IPS-18c (cell line): ENCODE measurements at regions not wholly inside any gene's neighbourhood (a gene's known extent, or its start where the extent isn't known, plus 50 kb on each side); places are given as distances from the start of the nearest gene placed in this dataset.

Experiments
- H3K4me3 ChIP-seq: 2 replicates; pipeline ENCODE4 v1.7.0; 2013; ENCODE audit warnings: low read depth, mild to moderate bottlenecking, low read length, moderate library complexity; ENCODE audit not compliant: insufficient read depth
- H3K9me3 ChIP-seq: one replicate; pipeline ENCODE4 v1.6.1; 2013; ENCODE audit warnings: mild to moderate bottlenecking, low read length, moderate library complexity; ENCODE audit not compliant: control insufficient read depth, insufficient read depth

- H3K4me3 ChIP-seq: no peak overlapping the region
- H3K9me3 ChIP-seq: no peaks in the 10 kb centered on the region
Observed at GRCh38 chr22:49594078-49594477, 233.6 kb downstream of the BRD1 start.

GRCh38 chr22:49593509-49593908 lies 234.2 kb downstream of the BRD1 start:
- no peaks in the 10 kb centered on the region for H3K9me3 ChIP-seq
- no peak overlapping the region for H3K4me3 ChIP-seq

DNA sequence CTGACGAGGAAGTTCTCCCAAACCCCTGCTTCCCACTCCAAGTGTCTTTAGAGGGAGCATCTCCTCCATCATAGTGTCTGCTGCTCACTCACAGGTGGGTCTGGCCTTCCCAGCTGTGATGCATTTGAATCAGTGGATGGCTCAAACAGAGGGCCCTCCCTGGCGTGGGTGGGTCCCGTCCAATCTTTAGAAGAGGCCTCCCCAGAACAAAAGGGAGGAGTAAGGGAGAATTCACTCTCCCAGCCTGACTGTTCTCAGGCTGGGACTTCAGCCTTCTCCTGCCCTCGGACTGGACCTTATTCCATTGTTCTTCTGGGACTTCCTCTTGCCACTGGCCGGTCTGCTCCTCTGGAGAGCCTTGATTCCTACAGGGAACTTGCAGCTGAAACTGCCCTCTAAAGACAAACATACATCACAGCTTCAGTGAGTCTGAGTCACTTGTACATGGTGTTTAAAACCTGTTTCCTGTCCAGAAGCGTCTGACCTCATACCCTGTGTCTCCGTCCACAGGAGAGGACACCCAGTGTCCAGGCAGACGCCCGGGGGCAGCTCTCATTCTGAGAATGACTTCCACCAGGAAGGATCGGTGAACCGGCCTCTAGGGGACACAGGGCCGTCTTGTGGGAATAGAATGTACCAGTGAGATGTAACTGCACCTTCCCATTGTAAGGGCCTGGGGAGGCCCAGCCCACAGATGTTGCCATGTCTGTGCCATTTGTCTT lies 234.7 kb downstream of the BRD1 start:
- no peaks in the 10 kb centered on the region for H3K9me3 ChIP-seq
- no peak overlapping the region for H3K4me3 ChIP-seq

GRCh38 chr22:49590851-49591445 lies 236.7 kb downstream of the BRD1 start:
- no peaks in the 10 kb centered on the region for H3K9me3 ChIP-seq
- H3K4me3 ChIP-seq: no peak overlapping the region

GRCh38 chr22:49590381-49590780 lies 237.3 kb downstream of the BRD1 start:
- Histone ChIP-seq H3K9me3 (no peaks in the 10 kb centered on the region), H3K4me3 (no peak overlapping the region)

GRCh38 chr22:49589811-49590210 lies 237.9 kb downstream of the BRD1 start:
- H3K4me3 ChIP-seq: no peak overlapping the region
- no peaks in the 10 kb centered on the region for H3K9me3 ChIP-seq

- no peaks in the 10 kb centered on the region for H3K9me3 ChIP-seq
- no peak overlapping the region for H3K4me3 ChIP-seq
Observed at GRCh38 chr22:49589301-49589700, 238.4 kb downstream of the BRD1 start.

- Histone ChIP-seq H3K4me3 (no peak overlapping the region), H3K9me3 (no peaks in the 10 kb centered on the region)
Observed at GRCh38 chr22:49588739-49589138, 238.9 kb downstream of the BRD1 start.

GRCh38 chr22:49587987-49588386 lies 239.7 kb downstream of the BRD1 start:
- Histone ChIP-seq H3K9me3 (no peaks in the 10 kb centered on the region), H3K4me3 (no peak overlapping the region)

DNA sequence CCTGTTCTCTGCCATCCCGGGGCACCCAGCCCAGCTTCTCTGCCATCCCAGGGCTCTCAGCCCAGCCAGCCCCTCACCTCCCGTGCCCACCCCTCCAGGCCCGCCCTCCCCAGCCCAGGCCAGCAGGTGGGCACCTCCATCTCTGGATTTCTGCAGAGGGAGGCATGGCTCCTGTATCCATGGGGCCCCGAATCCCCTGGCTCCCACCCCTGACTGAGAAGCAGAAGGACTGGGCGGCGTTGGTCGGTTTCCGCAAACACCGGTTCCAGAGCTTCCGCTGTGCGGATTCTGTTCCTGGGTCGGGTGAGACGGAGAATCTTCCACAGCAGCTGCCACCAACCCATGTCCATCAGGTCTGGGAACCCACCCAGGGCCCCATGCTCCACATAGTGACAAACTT lies 240.3 kb downstream of the BRD1 start:
- Histone ChIP-seq H3K4me3 (no peak overlapping the region), H3K9me3 (no peaks in the 10 kb centered on the region)

DNA sequence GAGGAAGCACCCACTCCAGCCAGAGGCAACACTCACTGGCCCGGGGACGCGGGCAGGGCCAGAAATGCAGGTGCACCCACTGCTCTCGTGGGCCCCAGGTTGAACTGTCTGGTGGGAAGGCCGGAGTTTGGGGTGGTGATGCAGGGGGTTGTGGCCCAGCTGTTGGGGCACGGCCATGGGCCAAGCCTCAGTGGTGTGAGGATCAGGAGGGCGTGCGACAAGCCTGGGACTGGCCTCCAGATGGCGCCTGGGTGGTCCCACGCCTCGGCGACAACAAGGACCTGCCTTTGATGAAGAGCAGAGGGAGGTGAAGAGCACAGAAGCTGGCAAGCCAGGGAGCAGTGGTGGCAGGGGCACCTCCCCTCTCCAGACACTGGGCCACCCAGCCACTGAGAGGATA lies 240.8 kb downstream of the BRD1 start:
- Histone ChIP-seq H3K9me3 (no peaks in the 10 kb centered on the region), H3K4me3 (no peak overlapping the region)

GRCh38 chr22:49586244-49586748 lies 241.4 kb downstream of the BRD1 start:
- Histone ChIP-seq H3K9me3 (no peaks in the 10 kb centered on the region), H3K4me3 (no peak overlapping the region)

- no peak overlapping the region for H3K4me3 ChIP-seq
- H3K9me3 ChIP-seq: no peaks in the 10 kb centered on the region
Observed at GRCh38 chr22:49585461-49586243, 242.0 kb downstream of the BRD1 start.

GRCh38 chr22:49583886-49584505 lies 243.7 kb downstream of the BRD1 start:
- no peak overlapping the region for H3K4me3 ChIP-seq
- no peaks in the 10 kb centered on the region for H3K9me3 ChIP-seq

DNA sequence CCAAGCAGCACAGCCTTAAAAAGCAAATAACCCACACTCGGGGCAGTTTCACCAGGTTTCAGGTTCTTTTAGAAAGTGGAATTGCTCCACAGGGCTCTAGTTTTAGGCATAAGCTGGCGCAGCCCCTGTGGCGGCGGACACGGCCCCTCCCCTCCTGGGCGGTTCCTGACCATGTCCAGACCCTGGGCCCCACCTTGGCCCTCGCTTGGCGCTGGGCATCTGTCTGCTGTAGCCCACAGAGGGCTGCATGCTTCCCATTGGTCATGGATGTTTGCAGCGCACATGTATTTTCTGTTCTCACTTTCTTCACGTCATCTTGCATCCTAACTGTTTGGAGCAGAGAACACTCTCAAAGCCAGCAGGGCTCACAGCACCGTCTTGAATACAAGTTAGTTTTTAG lies 244.3 kb downstream of the BRD1 start:
- no peaks in the 10 kb centered on the region for H3K9me3 ChIP-seq
- no peak overlapping the region for H3K4me3 ChIP-seq

DNA sequence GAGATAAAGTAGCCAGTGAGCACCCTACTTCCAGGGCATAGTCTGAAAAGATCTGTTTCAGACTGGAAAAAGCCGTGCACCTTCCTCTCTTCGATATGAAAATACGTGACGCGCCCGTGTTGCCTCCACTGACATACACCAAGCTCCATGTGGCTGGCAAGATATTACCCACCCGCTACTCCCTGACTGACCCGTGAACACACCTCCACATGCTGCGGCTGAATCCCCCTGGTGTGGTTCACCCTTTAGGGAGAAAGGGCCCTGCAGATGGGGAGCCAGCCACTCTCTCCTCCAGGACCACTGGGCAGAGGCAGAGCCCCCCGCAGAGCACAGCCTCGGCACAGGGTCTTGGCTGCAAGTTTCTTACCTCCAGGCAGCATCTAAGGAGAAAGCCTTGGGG lies 245.0 kb downstream of the BRD1 start:
- Histone ChIP-seq H3K4me3 (no peak overlapping the region), H3K9me3 (no peaks in the 10 kb centered on the region)

GRCh38 chr22:49582181-49582580 lies 245.5 kb downstream of the BRD1 start:
- Histone ChIP-seq H3K9me3 (no peaks in the 10 kb centered on the region), H3K4me3 (no peak overlapping the region)

- Histone ChIP-seq H3K4me3 (no peak overlapping the region), H3K9me3 (no peaks in the 10 kb centered on the region)
Observed at GRCh38 chr22:49580024-49580423, 247.6 kb downstream of the BRD1 start.
